Glutamatergic neuron (in vitro differentiated cells): ENCODE measurements at regions not wholly inside any gene's neighbourhood (a gene's known extent, or its start where the extent isn't known, plus 50 kb on each side); places are given as distances from the start of the nearest gene placed in this dataset.

Experiments
- DNase-seq: peaks from one replicate; pipeline ENCODE4 v3.0.0; 2022
- H3K27ac Mint-ChIP-seq: one replicate; pipeline ENCODE4 v1.8.0; 2020; ENCODE audit warnings: mild to moderate bottlenecking, mixed read lengths, inconsistent platforms; ENCODE audit not compliant: unreplicated experiment
- H3K27me3 Mint-ChIP-seq: one replicate; pipeline ENCODE4 v1.8.0; 2020; ENCODE audit warnings: mild to moderate bottlenecking, moderate library complexity, mixed read lengths, inconsistent platforms; ENCODE audit not compliant: unreplicated experiment
- H3K36me3 Mint-ChIP-seq: one replicate; pipeline ENCODE4 v1.8.0; 2020; ENCODE audit warnings: mild to moderate bottlenecking, mixed read lengths, inconsistent platforms; ENCODE audit not compliant: unreplicated experiment
- H3K4me1 Mint-ChIP-seq: one replicate; pipeline ENCODE4 v1.8.0; 2020; ENCODE audit warnings: mild to moderate bottlenecking, low read depth, mixed read lengths, inconsistent platforms; ENCODE audit not compliant: unreplicated experiment
- H3K4me3 Mint-ChIP-seq: one replicate; pipeline ENCODE4 v1.8.0; 2020; ENCODE audit warnings: mild to moderate bottlenecking, mixed read lengths, inconsistent platforms; ENCODE audit not compliant: unreplicated experiment
- H3K9me3 Mint-ChIP-seq: one replicate; pipeline ENCODE4 v1.8.0; 2020; ENCODE audit warnings: mild to moderate bottlenecking, moderate library complexity, mixed read lengths, inconsistent platforms; ENCODE audit not compliant: unreplicated experiment
- TF ChIP-seq, protein P1 (sequence below): fragments of 200-600 bp; sonication (generic); IDR thresholded peaks from one replicate; pipeline ENCODE4 v1.5.0; 2021; ENCODE audit not compliant: partially characterized antibody, unreplicated experiment

DNA sequence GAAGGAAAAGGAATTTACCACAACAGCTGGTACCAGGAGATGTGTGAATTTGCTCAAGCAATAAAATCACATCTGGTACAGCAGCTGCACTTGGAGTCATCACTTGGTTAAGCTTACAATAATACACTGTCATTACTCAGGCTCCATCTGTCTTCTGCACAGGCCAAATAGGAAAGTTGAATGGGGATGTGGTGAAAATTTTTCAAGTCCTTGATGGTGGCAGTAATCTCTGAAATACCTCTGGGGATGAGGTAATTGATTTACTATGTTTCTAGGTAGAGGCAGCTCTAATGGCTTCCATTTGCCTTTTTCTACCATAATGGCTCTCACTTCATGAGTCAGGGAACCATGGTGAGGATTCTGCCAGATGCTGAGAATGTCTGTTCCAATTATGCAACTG lies 206.8 kb upstream of the ATP10B start:
- H3K4me1 Mint-ChIP-seq: peaks cover 4% of the 10 kb centered on the region

DNA sequence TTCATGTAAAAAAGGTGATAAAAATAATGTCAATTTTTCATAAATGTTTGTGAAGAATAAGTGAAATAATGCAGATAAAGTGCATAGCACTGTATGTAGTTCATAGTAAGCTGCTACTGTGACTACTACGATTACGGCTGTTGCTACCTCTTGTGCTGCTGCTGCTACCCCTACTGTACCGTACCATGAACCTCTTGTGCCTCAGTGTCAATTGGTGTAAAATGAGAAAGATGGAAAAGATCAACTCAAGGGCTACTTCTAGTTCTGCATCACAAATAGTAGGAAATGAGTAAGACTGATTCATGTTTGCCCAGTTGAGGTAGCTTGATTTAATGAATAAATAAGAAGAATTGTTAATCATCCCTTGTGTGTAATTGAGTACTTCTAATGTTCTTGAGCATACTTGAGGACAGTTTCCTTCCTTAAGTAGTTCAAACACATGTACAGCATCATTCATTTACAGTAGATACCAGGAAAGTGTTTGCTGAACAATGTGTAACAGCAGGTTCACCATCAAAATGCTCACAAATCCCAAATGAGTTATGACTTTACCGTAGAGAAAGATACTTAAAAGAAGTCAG lies 200.0 kb upstream of the ATP10B start:
- TF ChIP-seq, protein P1, sequence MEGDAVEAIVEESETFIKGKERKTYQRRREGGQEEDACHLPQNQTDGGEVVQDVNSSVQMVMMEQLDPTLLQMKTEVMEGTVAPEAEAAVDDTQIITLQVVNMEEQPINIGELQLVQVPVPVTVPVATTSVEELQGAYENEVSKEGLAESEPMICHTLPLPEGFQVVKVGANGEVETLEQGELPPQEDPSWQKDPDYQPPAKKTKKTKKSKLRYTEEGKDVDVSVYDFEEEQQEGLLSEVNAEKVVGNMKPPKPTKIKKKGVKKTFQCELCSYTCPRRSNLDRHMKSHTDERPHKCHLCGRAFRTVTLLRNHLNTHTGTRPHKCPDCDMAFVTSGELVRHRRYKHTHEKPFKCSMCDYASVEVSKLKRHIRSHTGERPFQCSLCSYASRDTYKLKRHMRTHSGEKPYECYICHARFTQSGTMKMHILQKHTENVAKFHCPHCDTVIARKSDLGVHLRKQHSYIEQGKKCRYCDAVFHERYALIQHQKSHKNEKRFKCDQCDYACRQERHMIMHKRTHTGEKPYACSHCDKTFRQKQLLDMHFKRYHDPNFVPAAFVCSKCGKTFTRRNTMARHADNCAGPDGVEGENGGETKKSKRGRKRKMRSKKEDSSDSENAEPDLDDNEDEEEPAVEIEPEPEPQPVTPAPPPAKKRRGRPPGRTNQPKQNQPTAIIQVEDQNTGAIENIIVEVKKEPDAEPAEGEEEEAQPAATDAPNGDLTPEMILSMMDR: no peak
- Mint-ChIP-seq H3K4me1 (no peaks in the 10 kb centered on the region), H3K9me3 (no peaks in the 10 kb centered on the region), H3K36me3 (no peaks in the 10 kb centered on the region), H3K4me3 (no peak overlapping the region), H3K27me3 (no peaks in the 10 kb centered on the region), H3K27ac (no peak overlapping the region)
- no peak for DNase-seq

More for the DNA sequence above, 206.8 kb upstream of the ATP10B start:
- Mint-ChIP-seq H3K27me3 (peaks cover 6% of the 10 kb centered on the region), H3K36me3 (no peaks in the 10 kb centered on the region), H3K9me3 (peaks cover 7% of the 10 kb centered on the region), H3K4me3 (no peak overlapping the region), H3K27ac (peak overlapping the region; percentile 55)
- no peak for DNase-seq
- TF ChIP-seq, protein P1: no peak

DNA sequence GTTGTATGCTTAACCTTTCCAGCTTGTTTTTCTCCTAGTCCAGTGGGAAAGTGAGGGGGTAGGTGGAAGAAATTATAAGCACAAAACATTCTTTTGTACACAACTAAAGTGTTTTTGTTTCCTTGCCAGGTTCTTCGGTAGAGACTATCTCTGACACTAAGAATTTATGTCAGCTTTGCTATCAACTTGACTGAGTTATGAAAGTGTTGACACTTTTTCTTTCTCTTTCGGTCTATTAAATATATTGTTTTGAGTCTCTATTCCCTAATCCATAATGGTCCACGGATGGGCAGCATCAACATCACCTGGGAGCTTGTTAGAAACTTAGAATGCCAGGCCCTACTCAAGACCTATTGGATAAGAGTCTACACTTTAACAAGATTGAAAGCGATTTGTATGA lies 195.0 kb upstream of the ATP10B start:
- H3K27me3 Mint-ChIP-seq: no peaks in the 10 kb centered on the region
- no peak overlapping the region for H3K4me3 Mint-ChIP-seq
- no peak overlapping the region for H3K27ac Mint-ChIP-seq
- TF ChIP-seq, protein P1: no peak
- no peaks in the 10 kb centered on the region for H3K36me3 Mint-ChIP-seq
- no peaks in the 10 kb centered on the region for H3K9me3 Mint-ChIP-seq
- no peaks in the 10 kb centered on the region for H3K4me1 Mint-ChIP-seq
- DNase-seq: no peak

DNA sequence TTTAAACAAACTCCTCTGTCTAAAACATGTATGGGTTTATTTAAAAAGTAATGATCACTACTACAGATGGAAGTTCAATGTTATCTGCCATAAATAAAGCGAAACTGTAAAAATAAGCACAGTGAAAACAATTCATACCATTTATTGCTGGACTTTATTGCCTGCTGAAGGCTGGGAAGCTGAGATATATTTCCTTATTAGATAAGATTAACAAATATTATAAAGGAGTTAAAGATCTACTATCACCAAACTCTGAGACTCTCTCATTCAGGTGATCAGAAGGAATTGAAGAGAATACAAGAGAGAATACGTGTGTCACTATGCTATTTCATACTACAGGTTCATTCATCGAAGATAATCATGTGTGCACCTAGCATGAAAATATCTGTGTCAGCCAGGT lies 190.9 kb upstream of the ATP10B start:
- no peaks in the 10 kb centered on the region for H3K36me3 Mint-ChIP-seq
- peaks cover 3% of the 10 kb centered on the region for H3K9me3 Mint-ChIP-seq
- H3K27ac Mint-ChIP-seq: no peak overlapping the region
- TF ChIP-seq, protein P1: no peak
- no peaks in the 10 kb centered on the region for H3K4me1 Mint-ChIP-seq
- no peak overlapping the region for H3K4me3 Mint-ChIP-seq
- DNase-seq: no peak
- no peaks in the 10 kb centered on the region for H3K27me3 Mint-ChIP-seq

DNA sequence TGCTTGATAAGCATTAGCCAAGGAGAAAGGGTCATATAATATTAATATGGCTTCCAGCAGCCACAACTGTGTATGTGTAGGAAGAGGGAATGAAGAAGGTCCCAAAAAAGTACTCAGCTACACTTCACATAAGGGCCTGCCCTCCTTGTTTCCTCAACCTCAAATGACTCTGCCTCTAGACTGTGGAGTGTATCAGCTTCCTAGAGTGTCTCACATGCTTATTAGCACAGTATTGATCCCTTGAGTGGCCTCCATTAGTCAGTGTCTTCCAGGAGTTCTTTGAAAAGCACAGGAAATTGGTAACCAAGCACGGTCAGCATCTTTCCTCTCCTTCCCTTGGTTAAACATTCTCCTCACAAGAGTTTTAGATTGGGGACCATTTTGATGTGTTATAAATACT lies 190.4 kb upstream of the ATP10B start:
- H3K4me3 Mint-ChIP-seq: no peak overlapping the region
- DNase-seq: no peak
- TF ChIP-seq, protein P1: no peak

More for the DNA sequence above, 190.4 kb upstream of the ATP10B start:
- Mint-ChIP-seq H3K27ac (no peak overlapping the region), H3K9me3 (peaks cover 3% of the 10 kb centered on the region), H3K36me3 (no peaks in the 10 kb centered on the region), H3K4me1 (no peaks in the 10 kb centered on the region), H3K27me3 (no peaks in the 10 kb centered on the region)
